ENCODE measurements at regions not wholly inside any gene's neighbourhood (a gene's known extent, or its start where the extent isn't known, plus 50 kb on each side); places are given as distances from the start of the nearest gene placed in this dataset.
"Not testable (repeated sequence)": the region's sequence is repeated elsewhere in the genome, so short reads cannot be mapped to it uniquely, and the experiment has no call there.

GRCh38 chr22:22193923-22194322, 50.7 kb upstream of the VPREB1 start:
- H3K36me3 Mint-ChIP-seq (ENCODE audit: low read depth) = no peaks in the 10 kb centered on the region
- peaks cover 82% of the 10 kb centered on the region for H3K27me3 Mint-ChIP-seq (ENCODE audit: low read depth, poor library complexity)
- TF ChIP-seq CTCF (IDR thresholded peaks at IDR 0.05) = no peak
- no peak for DNase-seq
- no peak overlapping the region for H3K4me3 Mint-ChIP-seq
- H3K4me1 Mint-ChIP-seq = no peaks in the 10 kb centered on the region
- H3K9me3 Mint-ChIP-seq = peaks cover 3% of the 10 kb centered on the region
- H3K27ac Mint-ChIP-seq = no peak overlapping the region

- not testable (repeated sequence) for H3K27ac Mint-ChIP-seq; H3K36me3 Mint-ChIP-seq (ENCODE audit: low read depth); DNase-seq; H3K4me1 Mint-ChIP-seq; H3K4me3 Mint-ChIP-seq; H3K9me3 Mint-ChIP-seq
- H3K27me3 Mint-ChIP-seq (ENCODE audit: low read depth, poor library complexity) = peaks cover 82% of the 10 kb centered on the region
Measured at GRCh38 chr22:22193462-22193861, 51.1 kb upstream of the VPREB1 start.

- not testable (repeated sequence) for H3K4me1 Mint-ChIP-seq; H3K36me3 Mint-ChIP-seq (ENCODE audit: low read depth); H3K4me3 Mint-ChIP-seq; DNase-seq; H3K9me3 Mint-ChIP-seq; H3K27ac Mint-ChIP-seq
- peaks cover 82% of the 10 kb centered on the region for H3K27me3 Mint-ChIP-seq (ENCODE audit: low read depth, poor library complexity)
Measured at GRCh38 chr22:22193006-22193405, 51.6 kb upstream of the VPREB1 start.

- Mint-ChIP-seq H3K9me3 (peaks cover 14% of the 10 kb centered on the region), H3K27me3 (ENCODE audit: low read depth, poor library complexity) (peaks cover 88% of the 10 kb centered on the region)
- DNase-seq; H3K4me3 Mint-ChIP-seq; H3K27ac Mint-ChIP-seq; H3K4me1 Mint-ChIP-seq; H3K36me3 Mint-ChIP-seq (ENCODE audit: low read depth): not testable (repeated sequence)
Measured at GRCh38 chr22:22189796-22190195, 54.8 kb upstream of the VPREB1 start.

- not testable (repeated sequence) for H3K4me1 Mint-ChIP-seq; H3K27ac Mint-ChIP-seq; H3K4me3 Mint-ChIP-seq; DNase-seq; H3K36me3 Mint-ChIP-seq (ENCODE audit: low read depth)
- Mint-ChIP-seq H3K27me3 (ENCODE audit: low read depth, poor library complexity) (peaks cover 96% of the 10 kb centered on the region), H3K9me3 (peaks cover 14% of the 10 kb centered on the region)
Measured at GRCh38 chr22:22187863-22188262, 56.7 kb upstream of the VPREB1 start.

GRCh38 chr22:22187299-22187698, 57.3 kb upstream of the VPREB1 start:
- Mint-ChIP-seq H3K27ac (no peak overlapping the region), H3K4me3 (no peak overlapping the region), H3K27me3 (ENCODE audit: low read depth, poor library complexity) (peaks cover 96% of the 10 kb centered on the region), H3K9me3 (peaks cover 14% of the 10 kb centered on the region), H3K36me3 (ENCODE audit: low read depth) (no peaks in the 10 kb centered on the region), H3K4me1 (no peaks in the 10 kb centered on the region)
- TF ChIP-seq CTCF (IDR thresholded peaks at IDR 0.05) = no peak
- no peak for DNase-seq

GRCh38 chr22:22185844-22186499, 58.6 kb upstream of the VPREB1 start:
- Mint-ChIP-seq H3K9me3 (peaks cover 14% of the 10 kb centered on the region), H3K4me1 (peaks cover 8% of the 10 kb centered on the region), H3K27me3 (ENCODE audit: low read depth, poor library complexity) (peaks cover 98% of the 10 kb centered on the region), H3K4me3 (no peak overlapping the region), H3K36me3 (ENCODE audit: low read depth) (no peaks in the 10 kb centered on the region), H3K27ac (no peak overlapping the region)
- DNase-seq = no peak
- no peak for TF ChIP-seq CTCF (IDR thresholded peaks at IDR 0.05)

GRCh38 chr22:22185217-22185616, 59.4 kb upstream of the VPREB1 start:
- TF ChIP-seq CTCF (IDR thresholded peaks at IDR 0.05) = no peak
- Mint-ChIP-seq H3K4me3 (no peak overlapping the region), H3K4me1 (peaks cover 10% of the 10 kb centered on the region), H3K27me3 (ENCODE audit: low read depth, poor library complexity) (peaks cover 98% of the 10 kb centered on the region), H3K9me3 (peaks cover 14% of the 10 kb centered on the region), H3K27ac (no peak overlapping the region), H3K36me3 (ENCODE audit: low read depth) (no peaks in the 10 kb centered on the region)
- DNase-seq = no peak
